ENCODE measurements at regions not wholly inside any gene's neighbourhood (a gene's known extent, or its start where the extent isn't known, plus 50 kb on each side); places are given as distances from the start of the nearest gene placed in this dataset.

GRCh38 chr11:131311776-131312514 lies 58.5 kb upstream of the NTM start:
- TF ChIP-seq CTCF (conservative IDR thresholded peaks at IDR 0.05; ENCODE audit: low read depth, low read length): no peak
- DNase-seq (ENCODE audit: low read depth): no peak
- no peak overlapping the region for H3K4me3 ChIP-seq (ENCODE audit: low read length)

All from retinal pigment epithelial cell (primary cell).